GM19193 (cell line): ENCODE measurements at regions not wholly inside any gene's neighbourhood (a gene's known extent, or its start where the extent isn't known, plus 50 kb on each side); places are given as distances from the start of the nearest gene placed in this dataset.

Source experiments
- POLR2A ChIP-seq: IDR thresholded peaks from 4 replicates; pipeline ENCODE4 v1.6.1; 2011; ENCODE audit not compliant: insufficient read depth, insufficient read length; ENCODE audit errors: extremely low read depth

- no peak for TF ChIP-seq POLR2A
Measured at GRCh38 chr9:90444609-90445204, 197.9 kb downstream of the DIRAS2 start.

DNA sequence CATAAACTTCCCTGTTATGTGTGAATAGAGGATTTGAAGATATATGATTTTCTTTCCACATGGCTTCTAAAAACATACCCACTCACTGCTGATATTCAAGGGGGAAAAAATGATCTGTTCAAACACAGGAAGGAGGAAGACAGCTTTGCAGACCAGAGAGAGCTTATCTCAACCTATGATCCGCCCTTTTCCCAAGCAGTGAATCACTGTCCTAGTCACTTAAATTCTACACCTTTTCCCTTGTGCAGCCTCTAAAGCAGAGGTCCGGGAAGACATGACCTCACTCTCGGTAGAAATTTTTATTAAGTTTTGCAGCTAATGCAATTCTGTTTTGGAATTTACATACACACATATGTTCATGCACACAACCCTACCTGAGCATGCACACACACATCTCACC is 197.2 kb downstream of the DIRAS2 start:
- TF ChIP-seq POLR2A = no peak

DNA sequence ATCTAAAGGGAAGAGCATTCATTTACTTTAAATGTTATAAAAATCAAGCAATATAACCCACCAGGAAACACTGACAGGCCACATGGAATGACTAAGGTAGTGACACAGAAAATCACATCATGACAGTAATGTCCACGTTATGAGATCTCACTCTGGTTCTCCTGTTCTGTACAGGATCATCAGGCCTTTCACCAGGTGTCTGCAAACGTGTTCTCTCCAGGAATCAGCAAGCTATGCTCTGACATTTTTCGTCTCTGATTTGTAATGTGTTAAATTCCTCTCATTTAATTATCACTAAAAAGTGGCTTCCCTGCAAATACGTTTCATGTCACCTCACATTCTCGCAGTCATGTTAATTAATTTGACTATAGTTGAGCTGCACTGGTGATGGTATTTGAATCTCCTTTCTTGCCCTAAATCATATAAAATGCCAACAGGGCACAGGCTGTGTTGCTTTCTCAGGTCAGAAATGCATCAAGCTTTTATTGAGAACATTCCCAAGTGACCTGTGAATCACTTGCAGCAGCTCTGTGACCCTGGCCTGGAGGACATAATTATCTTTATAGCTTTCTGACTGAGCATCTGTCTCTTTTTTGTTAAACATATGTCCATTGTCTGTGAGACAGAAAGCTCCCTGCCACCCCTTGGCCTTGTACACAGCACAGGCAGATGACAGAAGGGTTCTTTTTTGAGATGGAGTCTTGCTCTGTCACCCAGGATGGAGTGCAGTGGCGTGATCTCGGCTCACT is 196.2 kb downstream of the DIRAS2 start:
- no peak for TF ChIP-seq POLR2A

DNA sequence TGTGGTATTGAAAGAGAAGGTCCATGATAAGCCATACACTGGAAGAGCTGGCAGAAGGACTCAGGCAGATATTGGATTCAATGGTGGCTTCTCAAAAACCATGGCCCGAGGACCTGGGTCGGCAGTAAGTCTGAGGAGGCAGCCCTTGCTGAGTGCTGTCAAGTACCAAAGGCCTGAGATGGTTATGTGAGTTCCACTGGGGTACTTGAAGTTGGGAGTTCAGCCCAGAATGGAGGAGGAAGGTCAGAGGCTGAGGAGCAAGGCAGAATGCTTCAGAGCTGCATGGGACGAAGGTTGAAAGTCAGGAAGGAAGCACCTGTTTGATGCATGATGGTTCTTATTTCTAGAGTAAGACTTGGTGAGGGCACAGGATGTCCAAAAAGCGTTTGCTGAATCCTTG is 194.9 kb downstream of the DIRAS2 start:
- no peak for TF ChIP-seq POLR2A

GRCh38 chr9:90449213-90449925 is 193.3 kb downstream of the DIRAS2 start:
- TF ChIP-seq POLR2A = no peak

- no peak for TF ChIP-seq POLR2A
Measured at GRCh38 chr9:90451804-90452203, 190.8 kb downstream of the DIRAS2 start.

DNA sequence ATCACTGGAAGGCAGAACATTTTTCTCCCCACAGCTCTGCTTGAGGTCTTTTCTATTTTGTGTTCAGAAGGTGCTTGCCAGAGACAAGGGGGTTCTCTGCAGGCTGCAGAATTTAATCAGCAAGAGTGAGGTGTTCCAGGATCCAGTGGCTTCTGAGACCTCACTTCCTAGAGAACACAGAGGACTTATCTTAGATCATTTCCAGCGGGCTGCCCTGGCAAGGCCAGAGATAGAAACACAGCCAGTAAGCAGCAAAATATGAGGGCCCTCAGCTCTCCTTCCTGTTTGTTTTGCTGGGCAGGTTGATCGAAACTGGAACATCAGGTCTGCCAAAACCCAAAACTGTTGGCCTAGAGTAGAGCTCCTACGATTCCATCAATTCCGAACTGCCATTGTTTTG is 187.3 kb downstream of the DIRAS2 start:
- no peak for TF ChIP-seq POLR2A

- no peak for TF ChIP-seq POLR2A
Measured at GRCh38 chr9:90457386-90458190, 185.0 kb downstream of the DIRAS2 start.

- no peak for TF ChIP-seq POLR2A
Measured at GRCh38 chr9:90458485-90458884, 184.1 kb downstream of the DIRAS2 start.

GRCh38 chr9:90459321-90459720 is 183.3 kb downstream of the DIRAS2 start:
- TF ChIP-seq POLR2A = no peak

DNA sequence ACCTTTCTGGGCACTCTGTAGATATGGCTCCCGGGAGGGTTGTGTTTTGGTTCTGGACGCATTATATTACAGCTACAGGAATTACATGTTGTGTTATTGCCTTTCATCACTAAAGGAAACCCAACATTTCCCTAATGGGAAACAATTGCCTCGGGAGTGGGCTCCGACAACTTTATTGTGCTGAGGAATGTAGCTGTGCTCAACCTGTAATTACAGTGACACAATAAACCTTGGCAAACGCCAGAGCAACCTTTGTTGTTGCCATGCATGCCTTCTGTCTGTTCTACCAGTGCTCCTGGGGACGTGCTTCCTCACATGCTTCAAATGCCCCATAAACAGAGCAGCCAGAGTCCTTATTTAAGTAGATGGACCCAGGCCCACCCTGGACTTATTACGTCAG is 182.4 kb downstream of the DIRAS2 start:
- no peak for TF ChIP-seq POLR2A

- TF ChIP-seq POLR2A = no peak
Measured at GRCh38 chr9:90464978-90465377, 177.6 kb downstream of the DIRAS2 start.

DNA sequence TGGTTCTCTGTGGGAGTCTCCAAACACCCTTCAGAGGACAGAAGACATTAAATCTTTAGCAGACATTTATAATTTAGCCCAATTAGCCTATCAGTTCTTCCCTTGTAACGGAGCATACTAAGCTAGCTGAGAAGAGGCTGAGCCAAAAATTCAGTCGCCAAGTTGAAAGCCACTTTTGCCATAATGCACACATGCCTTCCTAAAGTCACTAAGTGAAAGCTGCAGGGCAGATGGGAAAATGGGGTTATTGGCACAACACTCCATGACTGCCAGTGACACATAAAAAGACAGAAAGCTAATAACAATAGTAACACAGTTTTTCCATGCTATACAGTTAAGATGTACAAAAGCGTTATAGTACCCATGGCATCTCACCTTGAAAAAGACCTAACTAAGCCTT is 176.2 kb downstream of the DIRAS2 start:
- no peak for TF ChIP-seq POLR2A

- TF ChIP-seq POLR2A = no peak
Measured at GRCh38 chr9:90469435-90469834, 173.2 kb downstream of the DIRAS2 start.

- TF ChIP-seq POLR2A = no peak
Measured at GRCh38 chr9:90469865-90470387, 172.7 kb downstream of the DIRAS2 start.
